Liver (tissue), 8 donors: ENCODE measurements at regions not wholly inside any gene's neighbourhood (a gene's known extent, or its start where the extent isn't known, plus 50 kb on each side); places are given as distances from the start of the nearest gene placed in this dataset.

Source experiments
- DNase-seq: peaks from one replicate; pipeline ENCODE4 v3.0.0-alpha.2; 2017; ENCODE audit warnings: low spot score
- H3K27ac ChIP-seq, 2 donors: one replicate each; pipeline ENCODE4 v1.7.0; 2013; ENCODE audit warnings: inconsistent platforms in 2 of 2, low read length in 2 of 2, control low read depth in 1 of 2, low read depth in 1 of 2, mild to moderate bottlenecking in 1 of 2
- H3K27me3 ChIP-seq, 4 donors: one replicate each; pipeline versions ENCODE4 v1.6.1 to v1.7.0; 2013; ENCODE audit warnings: low read length in 3 of 4, inconsistent platforms in 1 of 4, mild to moderate bottlenecking in 1 of 4, moderate library complexity in 1 of 4; ENCODE audit not compliant: control insufficient read depth in 4 of 4, insufficient read depth in 4 of 4
- H3K36me3 ChIP-seq, 4 donors: one replicate each; pipeline versions ENCODE4 v1.6.1 to v1.7.0; 2013; ENCODE audit warnings: low read length in 3 of 4, mild to moderate bottlenecking in 3 of 4, low read depth in 1 of 4, moderate library complexity in 1 of 4; ENCODE audit not compliant: control insufficient read depth in 4 of 4, insufficient read depth in 3 of 4
- H3K4me1 ChIP-seq, 4 donors: one replicate each; pipeline versions ENCODE4 v1.6.1 to v1.7.0; 2013; ENCODE audit warnings: low read length in 3 of 4, mild to moderate bottlenecking in 3 of 4, moderate library complexity in 1 of 4; ENCODE audit not compliant: control insufficient read depth in 4 of 4, insufficient read depth in 4 of 4
- H3K4me3 ChIP-seq, 3 donors: one replicate each; pipeline versions ENCODE4 v1.6.1 to v1.7.0; 2013; ENCODE audit warnings: low read length in 3 of 3, control low read depth in 1 of 3, low read depth in 1 of 3, mild to moderate bottlenecking in 1 of 3
- H3K9ac ChIP-seq, 2 donors: one replicate each; pipeline ENCODE4 v1.7.0; 2013; ENCODE audit warnings: low read length in 2 of 2, mild to moderate bottlenecking in 2 of 2, moderate library complexity in 2 of 2, control low read depth in 1 of 2, low read depth in 1 of 2
- H3K9me3 ChIP-seq, 4 donors: one replicate each; pipeline versions ENCODE4 v1.6.1 to v1.7.0; 2013; ENCODE audit warnings: low read length in 3 of 4; ENCODE audit not compliant: control insufficient read depth in 4 of 4
- ATF3 ChIP-seq: IDR thresholded peaks from 2 replicates; pipeline ENCODE4 v1.6.1; 2016; ENCODE audit warnings: antibody characterized with exemption
- CTCF ChIP-seq: fragments of 150-350 bp; IDR thresholded peaks from 2 replicates; pipeline ENCODE4 v1.5.1; 2017; ENCODE audit warnings: improper control_type of control experiment, low read depth, low read length; ENCODE audit not compliant: missing input control
- EGR1 ChIP-seq, 2 donors: IDR thresholded peaks; 2 replicates each; pipeline ENCODE4 v1.6.1; 2016 to 2018; ENCODE audit warnings: antibody characterized with exemption in 2 of 2, low read depth in 2 of 2
- FOXA2 ChIP-seq: IDR thresholded peaks from 2 replicates; pipeline ENCODE4 v1.6.1; 2016; ENCODE audit warnings: antibody characterized with exemption
- HNF4A ChIP-seq, 2 donors: conservative IDR thresholded peaks; 2 replicates each; pipeline ENCODE4 v1.6.1; 2016; ENCODE audit warnings: antibody characterized with exemption in 2 of 2, mild to moderate bottlenecking in 2 of 2
- HNF4G ChIP-seq: IDR thresholded peaks from 2 replicates; pipeline ENCODE4 v1.6.1; 2016; ENCODE audit warnings: antibody characterized with exemption
- MAX ChIP-seq: IDR thresholded peaks from 2 replicates; pipeline ENCODE4 v1.6.1; 2016; ENCODE audit warnings: antibody characterized with exemption
- NR2F2 ChIP-seq: IDR thresholded peaks from 2 replicates; pipeline ENCODE4 v1.6.1; 2016; ENCODE audit warnings: antibody characterized with exemption
- RAD21 ChIP-seq, 2 donors: IDR thresholded peaks; 2 replicates each; pipeline ENCODE4 v1.6.1; 2016; ENCODE audit warnings: antibody characterized with exemption in 2 of 2, mild to moderate bottlenecking in 2 of 2
- REST ChIP-seq: IDR thresholded peaks from 2 replicates; pipeline ENCODE4 v1.6.1; 2016; ENCODE audit warnings: antibody characterized with exemption, mild to moderate bottlenecking
- RXRA ChIP-seq, 2 donors: IDR thresholded peaks; 2 replicates each; pipeline ENCODE4 v1.6.1; 2017 to 2018; ENCODE audit warnings: antibody characterized with exemption in 2 of 2, mild to moderate bottlenecking in 1 of 2
- YY1 ChIP-seq: IDR thresholded peaks from 2 replicates; pipeline ENCODE4 v1.6.1; 2016; ENCODE audit warnings: antibody characterized with exemption, mild to moderate bottlenecking
- ZBTB33 ChIP-seq: IDR thresholded peaks from 2 replicates; pipeline ENCODE4 v1.6.1; 2016; ENCODE audit warnings: antibody characterized with exemption
- WGBS: extraction: QIAGEN DNeasy Blood & Tissue Kit; methylation state at CpG from one replicate; pipeline ENCODE4 v1.1.7; 2013; 5-methylcytosine and 5-hydroxymethylcytosine counted together
- donor health status: healthy.
- donor health status: healthy.
- donor health status: healthy.
- donor health status: healthy.
- donor health status: healthy.

- TF ChIP-seq CTCF = no peak
Measured at GRCh38 chr14:32010604-32011125, 66.4 kb upstream of the ARHGAP5 start (continued).

GRCh38 chr14:32011225-32011624, 65.9 kb upstream of the ARHGAP5 start:
- H3K27ac ChIP-seq = no peak overlapping the region
- 85% methylated on average over 3 of the region's 3 CpGs for WGBS
- H3K9ac ChIP-seq = no peak overlapping the region
- H3K27me3 ChIP-seq = no peaks in the 10 kb centered on the region
- no peaks in the 10 kb centered on the region for H3K9me3 ChIP-seq
- TF ChIP-seq FOXA2 (no peak), YY1 (no peak)
- DNase-seq = no peak
- H3K4me3 ChIP-seq = no peak overlapping the region
- H3K36me3 ChIP-seq = no peaks in the 10 kb centered on the region
- H3K4me1 ChIP-seq = no peaks in the 10 kb centered on the region

GRCh38 chr14:32012062-32012461, 65.0 kb upstream of the ARHGAP5 start:
- Histone ChIP-seq H3K9me3 (no peaks in the 10 kb centered on the region), H3K4me3 (no peak overlapping the region), H3K4me1 (no peaks in the 10 kb centered on the region), H3K27ac (no peak overlapping the region), H3K9ac (no peak overlapping the region), H3K36me3 (no peaks in the 10 kb centered on the region), H3K27me3 (no peaks in the 10 kb centered on the region)
- no peak for DNase-seq
- TF ChIP-seq NR2F2 = no peak
- TF ChIP-seq HNF4G = no peak
- TF ChIP-seq CTCF = no peak

- 79% methylated on average over 1 of the region's 1 CpG for WGBS
- DNase-seq = no peak
- Histone ChIP-seq H3K4me1 (no peaks in the 10 kb centered on the region), H3K4me3 (no peak overlapping the region), H3K9ac (no peak overlapping the region), H3K36me3 (no peaks in the 10 kb centered on the region), H3K27ac (no peak overlapping the region), H3K27me3 (no peaks in the 10 kb centered on the region), H3K9me3 (no peaks in the 10 kb centered on the region)
- no peak for TF ChIP-seq RXRA (IDR thresholded peaks at IDR 0.05)
- TF ChIP-seq MAX = no peak
- no peak for TF ChIP-seq ZBTB33
- TF ChIP-seq NR2F2 = no peak
- no peak for TF ChIP-seq RAD21 (IDR thresholded peaks at IDR 0.05)
- TF ChIP-seq ATF3 = no peak
- no peak for TF ChIP-seq REST
- TF ChIP-seq YY1 = no peak
- TF ChIP-seq CTCF = no peak
- TF ChIP-seq HNF4A (conservative IDR thresholded peaks at IDR 0.05) = no peak
- TF ChIP-seq EGR1 (IDR thresholded peaks at IDR 0.05; ENCODE audit: low read depth in 2 of 2) = no peak
Measured at GRCh38 chr14:32012571-32012970, 64.5 kb upstream of the ARHGAP5 start.
